Left colon (tissue), 2 donors: ENCODE measurements at regions not wholly inside any gene's neighbourhood (a gene's known extent, or its start where the extent isn't known, plus 50 kb on each side); places are given as distances from the start of the nearest gene placed in this dataset.

Source experiments
- ATAC-seq: fragments of 200-7000 bp; cut with Tn5 transposase; one replicate; pipeline ENCODE4 v1.9.1; 2020; ENCODE audit warnings: mild to moderate bottlenecking, moderate library complexity
- DNase-seq, 2 donors: peaks; one replicate each; pipeline ENCODE4 v3.0.0-alpha.2; 2020
- intact Hi-C, 2 donors: fragments of 100-400 bp; cut with DNase I in 1 of 2; cut with micrococcal nuclease in 1 of 2; formaldehyde crosslinking; loops; one replicate each; pipeline versions ENCODE4 v1.11.2 to v1.14.0; 2022; cut with DNase I, micrococcal nuclease
- donor health status: DM: no; HTN: no; CAD: no.
- donor health status: DM: yes; HTN: yes; CAD: no.

GRCh38 chr5:143761663-143762062 lies 50.3 kb upstream of the HMHB1 start:
- ATAC-seq: no peak

GRCh38 chr5:143760755-143761154 lies 51.2 kb upstream of the HMHB1 start:
- DNase-seq: no peak
- no peak for ATAC-seq
- intact Hi-C loops: no loop called here

More at GRCh38 chr5:143761663-143762062, 50.3 kb upstream of the HMHB1 start:
- DNase-seq: no peak
- intact Hi-C loops: no loop called here

- intact Hi-C loops: no loop called here
- no peak for ATAC-seq
- no peak for DNase-seq
Measured at GRCh38 chr5:143760131-143760505, 51.8 kb upstream of the HMHB1 start.

GRCh38 chr5:143759396-143760130 lies 52.4 kb upstream of the HMHB1 start:
- DNase-seq: no peak
- intact Hi-C loops: no loop called here
- no peak for ATAC-seq

- intact Hi-C loops: no loop called here
- DNase-seq: no peak
- ATAC-seq: no peak
Measured at GRCh38 chr5:143758750-143759149, 53.2 kb upstream of the HMHB1 start.

- DNase-seq (no peak), ATAC-seq (no peak)
- intact Hi-C loops: no loop called here
Measured at GRCh38 chr5:143758015-143758414, 53.9 kb upstream of the HMHB1 start.

GRCh38 chr5:143757116-143757515 lies 54.8 kb upstream of the HMHB1 start:
- intact Hi-C loops: no loop called here
- DNase-seq (no peak), ATAC-seq (no peak)

- DNase-seq: no peak
- intact Hi-C loops: no loop called here
- no peak for ATAC-seq
Measured at GRCh38 chr5:143755966-143756365, 56.0 kb upstream of the HMHB1 start.

- intact Hi-C loops: no loop called here
- ATAC-seq: no peak
- DNase-seq: no peak
Measured at GRCh38 chr5:143752165-143752850, 59.7 kb upstream of the HMHB1 start.

GRCh38 chr5:143751342-143751741 lies 60.6 kb upstream of the HMHB1 start:
- ATAC-seq (no peak), DNase-seq (no peak)
- intact Hi-C loops: no loop called here

- no peak for DNase-seq
- intact Hi-C loops: no loop called here
- no peak for ATAC-seq
Measured at GRCh38 chr5:143749581-143750205, 62.3 kb upstream of the HMHB1 start.

GRCh38 chr5:143748516-143748915 lies 63.4 kb upstream of the HMHB1 start:
- intact Hi-C loops: no loop called here
- ATAC-seq (no peak), DNase-seq (no peak)

GRCh38 chr5:143742951-143743350 lies 69.0 kb upstream of the HMHB1 start:
- ATAC-seq (no peak), DNase-seq (no peak)
- intact Hi-C loops: no loop called here

GRCh38 chr5:143741421-143741820 lies 70.5 kb upstream of the HMHB1 start:
- intact Hi-C loops: no loop called here
- DNase-seq (no peak), ATAC-seq (no peak)

- no peak for DNase-seq
- no peak for ATAC-seq
- intact Hi-C loops: no loop called here
Measured at GRCh38 chr5:143740956-143741355, 71.0 kb upstream of the HMHB1 start.

- ATAC-seq (no peak), DNase-seq (no peak)
- intact Hi-C loops: no loop called here
Measured at GRCh38 chr5:143739746-143740145, 72.2 kb upstream of the HMHB1 start.

- DNase-seq: no peak
- intact Hi-C loops: no loop called here
- no peak for ATAC-seq
Measured at GRCh38 chr5:143738417-143739401, 73.3 kb upstream of the HMHB1 start.

GRCh38 chr5:143737062-143737461 lies 74.9 kb upstream of the HMHB1 start:
- intact Hi-C loops: no loop called here
- DNase-seq (no peak), ATAC-seq (no peak)

- DNase-seq (no peak), ATAC-seq (no peak)
- intact Hi-C loops: no loop called here
Measured at GRCh38 chr5:143734456-143734780, 77.5 kb upstream of the HMHB1 start.
